NT2/D1 (cell line): ENCODE measurements at regions not wholly inside any gene's neighbourhood (a gene's known extent, or its start where the extent isn't known, plus 50 kb on each side); places are given as distances from the start of the nearest gene placed in this dataset.

Experiments
- DNase-seq: peaks from one replicate; pipeline ENCODE4 v3.0.0-alpha.2; 2011; ENCODE audit warnings: low read depth, low spot score
- H3K27me3 ChIP-seq: 2 replicates; pipeline ENCODE4 v1.6.0; 2011; ENCODE audit warnings: mild to moderate bottlenecking; ENCODE audit not compliant: insufficient read length, insufficient read depth
- H3K36me3 ChIP-seq: 2 replicates; pipeline ENCODE4 v1.6.1; 2011; ENCODE audit warnings: mild to moderate bottlenecking, low read length, mixed read lengths; ENCODE audit not compliant: insufficient read depth, insufficient read length
- H3K4me1 ChIP-seq: 2 replicates; pipeline ENCODE4 v1.5.1; 2011; ENCODE audit not compliant: insufficient read depth, insufficient read length
- H3K4me3 ChIP-seq: 2 replicates; pipeline ENCODE4 v1.5.1; 2011; ENCODE audit warnings: low read depth; ENCODE audit not compliant: insufficient read length
- H3K9ac ChIP-seq: 2 replicates; pipeline ENCODE4 v1.6.0; 2011; ENCODE audit warnings: low read depth; ENCODE audit not compliant: insufficient read length
- H3K9me3 ChIP-seq: 2 replicates; pipeline ENCODE4 v1.5.1; 2011; ENCODE audit warnings: mild to moderate bottlenecking, low read length; ENCODE audit not compliant: insufficient read depth
- SUZ12 ChIP-seq: IDR thresholded peaks from 2 replicates; pipeline ENCODE4 v1.6.1; 2011; ENCODE audit not compliant: insufficient read length, insufficient read depth; ENCODE audit errors: extremely low read depth
- YY1 ChIP-seq: IDR thresholded peaks from 2 replicates; pipeline ENCODE4 v1.6.1; 2011; ENCODE audit not compliant: insufficient read length, insufficient read depth
- ZNF274 ChIP-seq: IDR thresholded peaks from 2 replicates; pipeline ENCODE4 v1.6.1; 2011; ENCODE audit warnings: mild to moderate bottlenecking, low read depth, low read length

DNA sequence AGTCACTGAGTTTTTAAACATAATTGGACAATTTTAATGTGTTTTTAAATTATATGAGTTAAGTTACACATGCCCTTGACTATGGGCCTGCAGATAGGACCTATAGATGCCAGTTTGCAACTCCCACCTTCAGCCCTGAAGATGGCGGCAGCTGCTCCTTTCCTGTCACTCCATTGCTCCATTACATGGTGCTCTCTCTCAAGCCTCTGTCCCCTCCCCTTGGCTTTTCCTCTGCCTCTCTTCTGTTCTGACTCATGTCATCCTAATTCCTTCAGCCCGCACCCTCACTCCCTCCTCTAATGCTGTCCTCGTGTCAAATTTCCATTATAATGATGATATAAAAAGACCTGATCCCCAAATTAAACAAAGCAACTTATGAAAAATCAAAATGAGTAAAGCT, 133.7 kb upstream of the HNRNPA3 start:
- Histone ChIP-seq H3K36me3 (no peaks in the 10 kb centered on the region), H3K9me3 (no peaks in the 10 kb centered on the region), H3K27me3 (no peaks in the 10 kb centered on the region), H3K4me3 (no peak overlapping the region), H3K4me1 (peaks cover 10% of the 10 kb centered on the region), H3K9ac (no peak overlapping the region)
- TF ChIP-seq SUZ12 (no peak), YY1 (no peak), ZNF274 (no peak)
- DNase-seq = no peak

DNA sequence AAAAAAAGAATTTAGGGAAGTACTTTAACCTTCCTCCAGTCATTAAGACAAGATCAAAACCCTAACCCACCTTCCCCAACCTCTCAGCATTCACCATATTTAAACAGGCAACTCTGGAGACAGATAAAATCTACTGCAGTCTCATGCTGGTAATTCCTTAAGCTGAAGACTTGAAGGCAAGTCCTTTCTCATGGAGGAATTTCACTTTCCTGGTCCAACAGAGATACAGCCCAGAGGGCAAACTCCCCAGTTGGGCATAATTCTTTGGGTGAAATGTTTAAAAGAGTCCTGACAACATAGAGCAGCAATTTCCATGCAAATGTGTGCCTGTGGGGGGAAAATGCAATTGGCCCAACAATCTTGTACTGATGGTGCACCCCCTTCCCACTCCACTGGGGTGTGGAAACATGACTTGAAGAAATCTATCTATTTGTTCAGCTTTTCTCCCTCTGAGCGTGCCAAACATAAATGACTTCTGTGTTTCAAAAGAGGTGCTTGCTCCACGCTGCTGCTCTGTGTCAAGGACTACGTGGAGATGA, 131.8 kb upstream of the HNRNPA3 start:
- H3K4me3 ChIP-seq = no peak overlapping the region
- no peaks in the 10 kb centered on the region for H3K9me3 ChIP-seq
- DNase-seq = peak; percentile 66
- TF ChIP-seq ZNF274 (no peak), SUZ12 (no peak), YY1 (no peak)
- H3K9ac ChIP-seq = no peak overlapping the region
- no peaks in the 10 kb centered on the region for H3K36me3 ChIP-seq
- no peaks in the 10 kb centered on the region for H3K27me3 ChIP-seq
- H3K4me1 ChIP-seq = peaks cover 4% of the 10 kb centered on the region

DNA sequence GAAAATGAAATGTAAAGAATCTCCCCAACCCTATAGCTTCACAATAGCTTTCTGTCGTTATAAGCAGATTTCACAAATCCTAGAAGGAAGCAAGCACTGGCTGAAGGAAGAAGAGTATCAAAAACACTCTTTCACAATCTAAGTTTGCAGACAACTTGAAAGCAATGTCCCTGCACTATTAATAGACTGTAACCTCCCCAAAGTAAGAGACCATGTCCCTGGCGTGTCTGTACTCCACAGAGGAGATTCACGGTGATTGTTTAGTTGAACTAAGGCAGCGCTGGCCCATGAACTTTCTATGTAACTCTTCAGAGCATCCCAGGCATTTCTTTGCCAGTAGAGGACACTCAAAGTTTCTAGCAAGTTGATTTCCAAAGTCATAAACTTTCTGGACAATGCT, 128.0 kb upstream of the HNRNPA3 start:
- no peaks in the 10 kb centered on the region for H3K36me3 ChIP-seq
- no peaks in the 10 kb centered on the region for H3K4me1 ChIP-seq
- no peak overlapping the region for H3K9ac ChIP-seq
- no peak for DNase-seq
- no peak for TF ChIP-seq ZNF274
- no peak for TF ChIP-seq YY1
- H3K4me3 ChIP-seq = no peak overlapping the region
- no peaks in the 10 kb centered on the region for H3K9me3 ChIP-seq
- no peaks in the 10 kb centered on the region for H3K27me3 ChIP-seq

DNA sequence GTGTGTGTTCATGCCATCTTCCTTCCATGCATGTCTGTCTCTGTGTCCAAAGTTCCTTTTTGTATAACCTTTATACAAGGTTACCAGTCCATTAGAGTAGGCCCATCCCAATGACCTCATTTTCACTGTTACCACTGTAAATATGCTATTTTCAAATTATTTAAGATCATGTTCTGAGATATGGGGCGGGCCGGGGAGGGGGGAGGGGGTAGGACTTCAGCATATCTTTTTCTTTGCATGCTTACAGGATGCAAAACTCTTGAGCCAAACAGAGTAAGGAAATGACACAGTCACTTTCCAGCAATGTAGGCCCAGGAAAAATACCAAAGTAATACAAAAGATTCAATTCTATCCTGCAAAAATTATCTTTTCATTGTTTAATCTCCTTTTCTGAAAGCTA, 124.1 kb upstream of the HNRNPA3 start:
- Histone ChIP-seq H3K4me1 (no peaks in the 10 kb centered on the region), H3K9ac (no peak overlapping the region), H3K36me3 (no peaks in the 10 kb centered on the region), H3K9me3 (no peaks in the 10 kb centered on the region), H3K4me3 (no peak overlapping the region), H3K27me3 (no peaks in the 10 kb centered on the region)
- DNase-seq = no peak
- TF ChIP-seq ZNF274 = no peak
- no peak for TF ChIP-seq SUZ12
- no peak for TF ChIP-seq YY1

DNA sequence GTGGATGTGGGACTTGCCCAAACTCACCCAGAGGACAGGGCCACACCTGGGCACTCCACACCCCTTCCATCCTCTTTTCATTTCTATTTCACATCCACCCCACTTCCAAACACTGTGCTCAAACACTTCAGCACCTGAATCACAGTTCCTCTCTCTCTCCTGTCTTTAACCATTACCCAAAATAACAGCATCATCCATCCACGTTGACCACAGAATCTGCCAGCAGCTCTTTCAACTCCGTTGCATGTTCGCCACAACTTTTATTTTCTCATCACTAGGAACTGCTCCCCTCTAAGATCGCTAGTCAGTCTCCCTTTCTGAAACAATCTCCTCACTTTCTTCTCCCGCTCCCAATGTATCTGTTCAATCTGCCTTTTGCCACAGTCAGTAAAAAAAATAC, 121.6 kb upstream of the HNRNPA3 start:
- TF ChIP-seq ZNF274 (no peak), SUZ12 (no peak), YY1 (no peak)
- DNase-seq = no peak

DNA sequence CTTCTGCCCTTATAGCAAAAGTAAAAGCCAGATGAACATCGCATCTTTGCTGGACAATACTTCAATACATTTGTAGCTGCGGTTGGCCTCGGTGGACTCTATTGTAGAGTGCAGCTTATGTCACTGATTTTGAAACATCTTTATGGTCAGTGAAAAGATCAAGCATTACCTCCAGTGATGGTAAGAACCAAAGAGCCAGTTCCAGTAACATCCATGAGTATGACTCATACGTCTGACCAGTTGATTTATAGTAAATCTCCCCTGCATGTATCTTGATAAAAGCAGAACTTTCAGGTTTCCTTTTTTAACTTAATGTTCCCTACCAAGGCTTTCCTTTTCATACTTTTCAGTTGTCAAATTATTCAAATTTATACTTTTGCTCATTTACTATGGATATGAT, 119.2 kb upstream of the HNRNPA3 start:
- Histone ChIP-seq H3K9ac (no peak overlapping the region), H3K27me3 (no peaks in the 10 kb centered on the region), H3K9me3 (no peaks in the 10 kb centered on the region), H3K4me3 (no peak overlapping the region), H3K4me1 (no peaks in the 10 kb centered on the region), H3K36me3 (no peaks in the 10 kb centered on the region)
- DNase-seq = no peak
- TF ChIP-seq SUZ12 (no peak), YY1 (no peak), ZNF274 (no peak)

More for the DNA sequence above, 121.6 kb upstream of the HNRNPA3 start:
- no peaks in the 10 kb centered on the region for H3K4me1 ChIP-seq
- no peak overlapping the region for H3K4me3 ChIP-seq
- no peaks in the 10 kb centered on the region for H3K36me3 ChIP-seq
- H3K9me3 ChIP-seq = no peaks in the 10 kb centered on the region
- no peaks in the 10 kb centered on the region for H3K27me3 ChIP-seq
- H3K9ac ChIP-seq = no peak overlapping the region

DNA sequence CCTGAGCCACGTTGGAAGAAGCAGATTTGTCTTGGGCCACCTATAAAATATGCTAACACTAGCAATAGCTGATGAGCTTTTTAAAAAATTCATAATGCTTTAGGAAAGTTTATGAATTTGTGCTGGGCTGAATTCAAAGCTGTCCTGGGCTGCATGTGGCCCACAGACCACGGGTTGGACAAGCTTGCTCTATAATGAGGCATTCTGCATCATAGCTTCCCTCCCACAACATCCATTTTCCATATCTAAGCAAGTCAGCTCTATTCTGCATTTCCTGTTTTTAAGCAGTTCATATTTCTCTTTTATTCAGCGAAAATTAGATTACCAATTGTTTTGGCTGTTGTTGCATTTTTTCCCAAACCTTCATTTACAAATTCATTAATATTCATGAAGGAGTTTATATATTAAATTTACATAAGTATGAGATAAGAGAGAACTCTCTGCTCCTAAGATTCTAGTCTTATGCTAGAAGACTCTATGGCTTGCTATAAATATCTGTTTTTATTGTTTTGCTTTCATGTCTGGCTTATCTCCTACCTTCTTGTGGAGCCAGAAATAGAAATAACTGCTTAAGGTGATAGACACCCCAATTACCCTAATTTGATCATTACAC, 114.5 kb upstream of the HNRNPA3 start:
- no peaks in the 10 kb centered on the region for H3K4me1 ChIP-seq
- no peak overlapping the region for H3K9ac ChIP-seq
- no peak for DNase-seq
- no peaks in the 10 kb centered on the region for H3K27me3 ChIP-seq
- TF ChIP-seq SUZ12 = no peak
- TF ChIP-seq ZNF274 = no peak
- TF ChIP-seq YY1 = no peak
- no peak overlapping the region for H3K4me3 ChIP-seq
- H3K9me3 ChIP-seq = no peaks in the 10 kb centered on the region
- no peaks in the 10 kb centered on the region for H3K36me3 ChIP-seq

DNA sequence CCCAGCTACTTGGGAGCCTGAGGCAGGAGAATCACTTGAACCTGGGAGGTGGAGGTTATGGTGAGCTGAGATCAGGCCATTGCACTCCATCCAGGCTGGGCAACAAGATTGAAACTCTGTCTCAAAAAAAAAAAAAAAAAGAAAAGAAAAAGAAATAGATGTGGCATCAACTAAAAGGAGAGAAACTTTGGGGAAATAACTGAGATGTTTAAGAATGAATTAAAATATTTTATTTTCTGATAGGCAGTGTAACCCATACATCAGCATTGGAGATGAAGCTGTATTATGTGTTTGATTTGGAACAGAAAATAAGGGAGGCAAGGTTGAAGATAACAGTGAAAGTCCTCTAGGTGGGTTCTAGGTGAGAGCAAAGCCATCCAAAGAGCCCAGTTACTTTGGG, 110.7 kb upstream of the HNRNPA3 start:
- no peak overlapping the region for H3K4me3 ChIP-seq
- no peaks in the 10 kb centered on the region for H3K36me3 ChIP-seq
- no peaks in the 10 kb centered on the region for H3K27me3 ChIP-seq
- TF ChIP-seq ZNF274 (no peak), YY1 (no peak), SUZ12 (no peak)
- no peak overlapping the region for H3K9ac ChIP-seq
- no peaks in the 10 kb centered on the region for H3K4me1 ChIP-seq
- DNase-seq = no peak
- no peaks in the 10 kb centered on the region for H3K9me3 ChIP-seq
